NK-92 (cell line): ENCODE measurements at regions not wholly inside any gene's neighbourhood (a gene's known extent, or its start where the extent isn't known, plus 50 kb on each side); places are given as distances from the start of the nearest gene placed in this dataset.

Experiments
- DNase-seq: peaks from one replicate; lab custom pipeline; 2025; ENCODE audit not compliant: unreplicated experiment; lab: John Stamatoyannopoulos, UW

GRCh38 chr2:16322308-16323125 lies 343.1 kb downstream of the CYRIA start:
- no peak for DNase-seq

- DNase-seq, result no peak
Observed at GRCh38 chr2:16321872-16322271, 343.8 kb downstream of the CYRIA start.

GRCh38 chr2:16321256-16321655 lies 344.4 kb downstream of the CYRIA start:
- DNase-seq, result no peak

GRCh38 chr2:16320716-16321115 lies 344.9 kb downstream of the CYRIA start:
- no peak for DNase-seq

GRCh38 chr2:16319551-16320121 lies 346.0 kb downstream of the CYRIA start:
- DNase-seq, result no peak

GRCh38 chr2:16318474-16319195 lies 347.0 kb downstream of the CYRIA start:
- DNase-seq, result no peak

GRCh38 chr2:16318051-16318450 lies 347.6 kb downstream of the CYRIA start:
- no peak for DNase-seq

- DNase-seq, result no peak
Observed at GRCh38 chr2:16317211-16317830, 348.3 kb downstream of the CYRIA start.

GRCh38 chr2:16316456-16317210 lies 349.0 kb downstream of the CYRIA start:
- DNase-seq, result no peak

GRCh38 chr2:16315908-16316307 lies 349.7 kb downstream of the CYRIA start:
- no peak for DNase-seq

GRCh38 chr2:16315458-16315835 lies 350.2 kb downstream of the CYRIA start:
- no peak for DNase-seq

GRCh38 chr2:16314691-16315457 lies 350.8 kb downstream of the CYRIA start:
- DNase-seq, result no peak

- DNase-seq, result no peak
Observed at GRCh38 chr2:16314001-16314400, 351.6 kb downstream of the CYRIA start.

- no peak for DNase-seq
Observed at GRCh38 chr2:16313235-16313975, 352.2 kb downstream of the CYRIA start.

- DNase-seq, result no peak
Observed at GRCh38 chr2:16312771-16313170, 352.9 kb downstream of the CYRIA start.

- DNase-seq, result no peak
Observed at GRCh38 chr2:16311521-16312440, 353.9 kb downstream of the CYRIA start.

- no peak for DNase-seq
Observed at GRCh38 chr2:16308816-16309215, 356.8 kb downstream of the CYRIA start.

GRCh38 chr2:16304876-16305590 lies 360.6 kb downstream of the CYRIA start:
- DNase-seq, result no peak
